ENCODE measurements at regions not wholly inside any gene's neighbourhood (a gene's known extent, or its start where the extent isn't known, plus 50 kb on each side); places are given as distances from the start of the nearest gene placed in this dataset.
"Not testable (repeated sequence)": the region's sequence is repeated elsewhere in the genome, so short reads cannot be mapped to it uniquely, and the experiment has no call there.

GRCh38 chr6:19369785-19370184 is 467.4 kb upstream of the ID4 start:
- no peak for DNase-seq (ENCODE audit: extremely low read depth, low read depth, low spot score)

- no peak for DNase-seq (ENCODE audit: extremely low read depth, low read depth, low spot score)
Observed at GRCh38 chr6:19370831-19371230, 466.3 kb upstream of the ID4 start.

- DNase-seq (ENCODE audit: extremely low read depth, low read depth, low spot score): no peak
Observed at GRCh38 chr6:19375613-19376012, 461.6 kb upstream of the ID4 start.

GRCh38 chr6:19377722-19378121 is 459.4 kb upstream of the ID4 start:
- DNase-seq (ENCODE audit: extremely low read depth, low read depth, low spot score): no peak

- no peak for DNase-seq (ENCODE audit: extremely low read depth, low read depth, low spot score)
Observed at GRCh38 chr6:19380293-19380692, 456.9 kb upstream of the ID4 start.

- DNase-seq (ENCODE audit: extremely low read depth, low read depth, low spot score): no peak
Observed at GRCh38 chr6:19382676-19383075, 454.5 kb upstream of the ID4 start.

GRCh38 chr6:19391926-19392325 is 445.2 kb upstream of the ID4 start:
- DNase-seq (ENCODE audit: extremely low read depth, low read depth, low spot score): no peak

GRCh38 chr6:19394051-19394450 is 443.1 kb upstream of the ID4 start:
- DNase-seq (ENCODE audit: extremely low read depth, low read depth, low spot score): no peak

- no peak for DNase-seq (ENCODE audit: extremely low read depth, low read depth, low spot score)
Observed at GRCh38 chr6:19394687-19395086, 442.5 kb upstream of the ID4 start.

GRCh38 chr6:19395316-19395715 is 441.9 kb upstream of the ID4 start:
- no peak for DNase-seq (ENCODE audit: extremely low read depth, low read depth, low spot score)

GRCh38 chr6:19399406-19399805 is 437.8 kb upstream of the ID4 start:
- no peak for DNase-seq (ENCODE audit: extremely low read depth, low read depth, low spot score)

- DNase-seq (ENCODE audit: extremely low read depth, low read depth, low spot score): not testable (repeated sequence)
Observed at GRCh38 chr6:19404884-19405283, 432.3 kb upstream of the ID4 start.

GRCh38 chr6:19408331-19408730 is 428.8 kb upstream of the ID4 start:
- DNase-seq (ENCODE audit: extremely low read depth, low read depth, low spot score): no peak

- no peak for DNase-seq (ENCODE audit: extremely low read depth, low read depth, low spot score)
Observed at GRCh38 chr6:19410481-19410880, 426.7 kb upstream of the ID4 start.

- no peak for DNase-seq (ENCODE audit: extremely low read depth, low read depth, low spot score)
Observed at GRCh38 chr6:19413323-19413722, 423.8 kb upstream of the ID4 start.

GRCh38 chr6:19415605-19416326 is 421.4 kb upstream of the ID4 start:
- no peak for DNase-seq (ENCODE audit: extremely low read depth, low read depth, low spot score)

- no peak for DNase-seq (ENCODE audit: extremely low read depth, low read depth, low spot score)
Observed at GRCh38 chr6:19416811-19417210, 420.4 kb upstream of the ID4 start.

GRCh38 chr6:19417713-19418112 is 419.5 kb upstream of the ID4 start:
- DNase-seq (ENCODE audit: extremely low read depth, low read depth, low spot score): no peak

- DNase-seq (ENCODE audit: extremely low read depth, low read depth, low spot score): no peak
Observed at GRCh38 chr6:19424853-19425252, 412.3 kb upstream of the ID4 start.

GRCh38 chr6:19427548-19427947 is 409.6 kb upstream of the ID4 start:
- DNase-seq (ENCODE audit: extremely low read depth, low read depth, low spot score): no peak

GRCh38 chr6:19432966-19433498 is 404.1 kb upstream of the ID4 start:
- DNase-seq (ENCODE audit: extremely low read depth, low read depth, low spot score): no peak

GRCh38 chr6:19434065-19434464 is 403.1 kb upstream of the ID4 start:
- DNase-seq (ENCODE audit: extremely low read depth, low read depth, low spot score): no peak

- DNase-seq (ENCODE audit: extremely low read depth, low read depth, low spot score): no peak
Observed at GRCh38 chr6:19435755-19436154, 401.4 kb upstream of the ID4 start.
